HG03575 (cell line): ENCODE measurements at regions not wholly inside any gene's neighbourhood (a gene's known extent, or its start where the extent isn't known, plus 50 kb on each side); places are given as distances from the start of the nearest gene placed in this dataset.
A peak's percentile ranks its signal among the peaks of the same experiment; 100 is the strongest.

Experiments used
- ATAC-seq: cut with Tn5 transposase; IDR thresholded peaks from one replicate; pipeline ENCODE4 v1.9.1; 2021; ENCODE audit not compliant: unreplicated experiment, insufficient number of reproducible peaks, low FRiP score; ENCODE audit errors: extremely low read depth

GRCh38 chr7:145957160-145957890, 159.3 kb upstream of the CNTNAP2 start:
- ATAC-seq = no peak

GRCh38 chr7:145951566-145951965, 165.0 kb upstream of the CNTNAP2 start:
- no peak for ATAC-seq

GRCh38 chr7:145928937-145929336, 187.7 kb upstream of the CNTNAP2 start:
- no peak for ATAC-seq

GRCh38 chr7:145919712-145920111, 196.9 kb upstream of the CNTNAP2 start:
- no peak for ATAC-seq

- ATAC-seq = no peak
These were observed 199.8 kb upstream of the CNTNAP2 start for GRCh38 chr7:145916776-145917175.

GRCh38 chr7:145915679-145916078, 200.9 kb upstream of the CNTNAP2 start:
- no peak for ATAC-seq

- ATAC-seq = peak; percentile 69
These were observed 206.5 kb upstream of the CNTNAP2 start for GRCh38 chr7:145909991-145910513.

- no peak for ATAC-seq
These were observed 212.9 kb upstream of the CNTNAP2 start for GRCh38 chr7:145903658-145904057.

GRCh38 chr7:145902123-145902522, 214.5 kb upstream of the CNTNAP2 start:
- no peak for ATAC-seq

- no peak for ATAC-seq
These were observed 216.7 kb upstream of the CNTNAP2 start for GRCh38 chr7:145899938-145900337.

- no peak for ATAC-seq
These were observed 222.6 kb upstream of the CNTNAP2 start for GRCh38 chr7:145893925-145894535.

- no peak for ATAC-seq
These were observed 231.7 kb upstream of the CNTNAP2 start for GRCh38 chr7:145884716-145885514.

- no peak for ATAC-seq
These were observed 240.2 kb upstream of the CNTNAP2 start for GRCh38 chr7:145876376-145876775.

GRCh38 chr7:145875267-145875666, 241.3 kb upstream of the CNTNAP2 start:
- no peak for ATAC-seq

- ATAC-seq = no peak
These were observed 247.7 kb upstream of the CNTNAP2 start for GRCh38 chr7:145868935-145869334.

- ATAC-seq = no peak
These were observed 254.4 kb upstream of the CNTNAP2 start for GRCh38 chr7:145862212-145862611.

- no peak for ATAC-seq
These were observed 255.8 kb upstream of the CNTNAP2 start for GRCh38 chr7:145860809-145861208.

GRCh38 chr7:145850636-145851035, 266.0 kb upstream of the CNTNAP2 start:
- ATAC-seq = no peak

- no peak for ATAC-seq
These were observed 267.9 kb upstream of the CNTNAP2 start for GRCh38 chr7:145848691-145849090.

GRCh38 chr7:145845345-145845744, 271.3 kb upstream of the CNTNAP2 start:
- ATAC-seq = no peak
